Heart left ventricle (tissue), 13 donors: ENCODE measurements at regions not wholly inside any gene's neighbourhood (a gene's known extent, or its start where the extent isn't known, plus 50 kb on each side); places are given as distances from the start of the nearest gene placed in this dataset.

Experiments
- CTCF ChIP-seq, 12 donors: fragments of 200-600 bp; sonication (generic) in 4 of 12; IDR thresholded peaks; one replicate each; pipeline versions ENCODE4 v1.5.0 to v1.8.0; 2018 to 2022; ENCODE audit warnings: antibody characterized with exemption in 12 of 12, mild to moderate bottlenecking in 5 of 12
- POLR2A ChIP-seq, 2 donors: fragments of 450-650 bp; IDR thresholded peaks; one replicate each; pipeline ENCODE4 v1.6.1; 2017; ENCODE audit warnings: antibody characterized with exemption in 2 of 2, mild to moderate bottlenecking in 2 of 2, moderate library complexity in 2 of 2
- donor health status: ischemic (EF 13 %, LVEDD 7.1; RV severe dilation, severe dysfunction).
- donor health status: DM: no; HTN: yes; CAD: no.
- donor health status: DM: no; HTN: no; CAD: no.
- donor health status: ischemic (EF 25% LVEDD 6.9; RV normal size, moderate dysfunction).
- donor health status: ischemic (EF 25% LVEDD 5.7; RV mildly dilated, moderate dysfunction).
- donor health status: ischemic (EF 35%, LVEDD 5.7; RV mildly dilated, moderate dysfunction).
- donor health status: nonischemic (EF 11% LVEDD 7.7; RV severe dilation, severe dysfunction).
- donor health status: DM: yes; HTN: yes; CAD: no.
- donor health status: PGD.
- donor health status: ischemic (EF 29% LVEDD 5.4; RV normal size, mild dysfunction).
- donor health status: nonischemic (EF 23%, LVEDD 6.1; RV moderate dilation, normal function).

- TF ChIP-seq CTCF (IDR thresholded peaks at IDR 0.05) = no peak
- no peak for TF ChIP-seq POLR2A (IDR thresholded peaks at IDR 0.05)
These were observed 121.9 kb upstream of the HAAO start for GRCh38 chr2:42914314-42914713.
